ENCODE measurements at regions not wholly inside any gene's neighbourhood (a gene's known extent, or its start where the extent isn't known, plus 50 kb on each side); places are given as distances from the start of the nearest gene placed in this dataset.

DNA sequence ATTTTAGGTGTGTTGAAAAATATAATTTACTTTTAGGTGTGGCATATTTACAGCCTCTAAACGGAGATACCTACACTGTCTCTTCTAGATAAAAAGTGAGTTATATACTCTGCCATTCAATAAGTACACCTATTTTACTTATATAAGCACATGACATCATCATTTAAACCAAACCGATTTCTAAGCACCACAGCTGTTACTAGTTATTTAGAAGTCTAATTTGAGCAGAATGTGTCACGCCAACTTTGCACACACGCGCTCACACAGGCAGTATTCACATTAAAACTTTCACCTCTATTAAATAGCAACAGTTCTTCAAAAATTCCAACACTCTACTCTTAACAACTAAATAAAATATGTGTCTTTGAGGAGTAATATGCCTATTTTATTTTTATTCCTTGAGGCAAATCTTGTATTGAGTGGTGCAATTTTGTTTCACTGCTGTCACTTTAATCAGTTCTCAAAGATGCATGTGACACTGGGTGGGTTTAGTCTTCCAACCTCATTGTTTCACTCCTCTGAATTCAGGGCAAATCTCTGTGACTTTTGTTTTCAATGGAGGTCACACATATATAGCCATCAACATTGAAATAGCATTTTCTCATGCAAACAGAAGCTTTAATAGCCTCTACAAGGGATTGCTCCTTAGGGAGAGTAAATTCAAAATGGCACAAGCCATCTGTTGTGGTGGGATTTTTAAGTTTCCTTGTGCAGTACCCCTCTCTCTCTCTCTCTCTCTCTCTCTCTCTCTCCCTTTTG, 721.0 kb downstream of the PLCL1 start:
- no peak overlapping the region for H3K27ac ChIP-seq
- BruUV-seq (replicated peaks): no TSS peak

DNA sequence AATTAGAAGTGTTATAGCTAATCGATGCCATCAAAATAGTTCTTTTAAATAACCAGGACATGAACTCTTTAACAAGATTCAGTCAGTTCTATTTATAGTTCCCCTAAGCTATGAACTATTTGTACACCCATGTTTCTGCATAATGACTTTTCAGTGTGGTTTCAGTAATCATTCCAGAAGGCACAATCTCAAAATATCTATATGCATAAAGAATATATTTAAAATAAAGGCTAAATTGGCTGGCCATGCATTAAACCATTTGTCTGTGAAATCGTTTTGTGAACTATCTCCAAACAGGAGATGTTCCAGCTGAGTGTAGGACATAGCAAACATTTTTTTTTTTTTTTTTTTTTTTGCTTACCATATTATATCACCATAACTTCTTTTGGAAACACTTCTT, 719.3 kb downstream of the PLCL1 start:
- Histone ChIP-seq H3K36me3 (ENCODE audit: low read depth) (no peaks in the 10 kb centered on the region), H3K9me2 (ENCODE audit: insufficient read depth) (no peaks in the 10 kb centered on the region), H2AFZ (no peak overlapping the region), H3F3A (ENCODE audit: insufficient read depth, low read depth) (no peaks in the 10 kb centered on the region), H3K27me3 (ENCODE audit: insufficient read depth, low read depth) (no peaks in the 10 kb centered on the region), H3K4me3 (no peak overlapping the region), H3K27ac (no peak overlapping the region), H3K4me2 (no peak overlapping the region), H3K9me3 (ENCODE audit: insufficient read depth, low read depth) (no peaks in the 10 kb centered on the region), H3K4me1 (replicated peaks; ENCODE audit: insufficient read depth) (no peaks in the 10 kb centered on the region), H4K20me1 (ENCODE audit: insufficient read depth) (no peaks in the 10 kb centered on the region), H3K79me2 (ENCODE audit: low read depth) (no peaks in the 10 kb centered on the region)
- DNase-seq: no peak
- CTCF ChIA-PET: no interaction called here
- intact Hi-C loops (cut with micrococcal nuclease; ENCODE audit: unreplicated experiment): no loop called here
- POLR2A ChIA-PET (ENCODE audit: unreplicated experiment): no interaction called here
- TF ChIP-seq, protein P1, sequence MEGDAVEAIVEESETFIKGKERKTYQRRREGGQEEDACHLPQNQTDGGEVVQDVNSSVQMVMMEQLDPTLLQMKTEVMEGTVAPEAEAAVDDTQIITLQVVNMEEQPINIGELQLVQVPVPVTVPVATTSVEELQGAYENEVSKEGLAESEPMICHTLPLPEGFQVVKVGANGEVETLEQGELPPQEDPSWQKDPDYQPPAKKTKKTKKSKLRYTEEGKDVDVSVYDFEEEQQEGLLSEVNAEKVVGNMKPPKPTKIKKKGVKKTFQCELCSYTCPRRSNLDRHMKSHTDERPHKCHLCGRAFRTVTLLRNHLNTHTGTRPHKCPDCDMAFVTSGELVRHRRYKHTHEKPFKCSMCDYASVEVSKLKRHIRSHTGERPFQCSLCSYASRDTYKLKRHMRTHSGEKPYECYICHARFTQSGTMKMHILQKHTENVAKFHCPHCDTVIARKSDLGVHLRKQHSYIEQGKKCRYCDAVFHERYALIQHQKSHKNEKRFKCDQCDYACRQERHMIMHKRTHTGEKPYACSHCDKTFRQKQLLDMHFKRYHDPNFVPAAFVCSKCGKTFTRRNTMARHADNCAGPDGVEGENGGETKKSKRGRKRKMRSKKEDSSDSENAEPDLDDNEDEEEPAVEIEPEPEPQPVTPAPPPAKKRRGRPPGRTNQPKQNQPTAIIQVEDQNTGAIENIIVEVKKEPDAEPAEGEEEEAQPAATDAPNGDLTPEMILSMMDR (conservative IDR thresholded peaks at IDR 0.05): no peak
- no peak for TF ChIP-seq EZH2 (IDR thresholded peaks at IDR 0.05; ENCODE audit: low read depth)
- BruUV-seq (replicated peaks): no TSS peak

More for the DNA sequence above, 721.0 kb downstream of the PLCL1 start:
- ChIA-PET POLR2A (ENCODE audit: unreplicated experiment) (no interaction called here), CTCF (no interaction called here)
- no peak for DNase-seq
- no peak overlapping the region for H2AFZ ChIP-seq
- no peak overlapping the region for H3K4me2 ChIP-seq
- no peaks in the 10 kb centered on the region for H3F3A ChIP-seq (ENCODE audit: insufficient read depth, low read depth)
- intact Hi-C loops (cut with micrococcal nuclease; ENCODE audit: unreplicated experiment): no loop called here
- no peaks in the 10 kb centered on the region for H3K36me3 ChIP-seq (ENCODE audit: low read depth)
- H3K4me3 ChIP-seq: no peak overlapping the region
- H3K9me2 ChIP-seq (ENCODE audit: insufficient read depth): no peaks in the 10 kb centered on the region
- H3K9me3 ChIP-seq (ENCODE audit: insufficient read depth, low read depth): no peaks in the 10 kb centered on the region
- H3K79me2 ChIP-seq (ENCODE audit: low read depth): no peaks in the 10 kb centered on the region
- TF ChIP-seq, protein P1 (conservative IDR thresholded peaks at IDR 0.05): no peak
- no peaks in the 10 kb centered on the region for H3K27me3 ChIP-seq (ENCODE audit: insufficient read depth, low read depth)
- H4K20me1 ChIP-seq (ENCODE audit: insufficient read depth): no peaks in the 10 kb centered on the region
- H3K4me1 ChIP-seq (replicated peaks; ENCODE audit: insufficient read depth): no peaks in the 10 kb centered on the region

DNA sequence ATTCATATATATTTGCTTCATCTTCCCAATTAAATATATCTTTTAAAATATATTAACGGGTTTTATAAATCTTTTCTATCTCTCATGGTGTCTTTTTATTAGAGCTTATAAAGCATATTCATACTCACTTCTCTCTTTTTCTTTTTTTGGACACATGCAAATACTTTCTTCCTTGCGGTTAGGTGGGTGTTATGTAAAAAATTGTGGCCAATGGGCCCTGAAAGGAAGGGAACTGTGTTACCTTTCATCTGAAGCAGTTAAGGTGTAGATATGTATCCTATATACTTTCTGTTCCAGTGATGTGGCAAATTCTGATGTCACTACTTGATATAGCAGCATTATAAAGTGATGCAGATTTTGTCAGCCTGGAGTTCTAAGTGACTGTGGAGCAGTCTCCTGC, 714.5 kb downstream of the PLCL1 start:
- Histone ChIP-seq H3F3A (ENCODE audit: insufficient read depth, low read depth) (no peaks in the 10 kb centered on the region), H3K9me2 (ENCODE audit: insufficient read depth) (no peaks in the 10 kb centered on the region), H3K27ac (no peak overlapping the region), H3K9me3 (ENCODE audit: insufficient read depth, low read depth) (no peaks in the 10 kb centered on the region), H2AFZ (no peak overlapping the region), H3K27me3 (ENCODE audit: insufficient read depth, low read depth) (no peaks in the 10 kb centered on the region), H3K4me3 (no peak overlapping the region), H3K4me2 (no peak overlapping the region), H3K36me3 (ENCODE audit: low read depth) (no peaks in the 10 kb centered on the region), H4K20me1 (ENCODE audit: insufficient read depth) (no peaks in the 10 kb centered on the region), H3K79me2 (ENCODE audit: low read depth) (no peaks in the 10 kb centered on the region), H3K4me1 (replicated peaks; ENCODE audit: insufficient read depth) (no peaks in the 10 kb centered on the region)
- intact Hi-C loops (cut with micrococcal nuclease; ENCODE audit: unreplicated experiment): no loop called here
- ChIA-PET CTCF (no interaction called here), POLR2A (ENCODE audit: unreplicated experiment) (no interaction called here)
- DNase-seq: no peak
- no TSS peak for BruUV-seq (replicated peaks)
- TF ChIP-seq EZH2 (IDR thresholded peaks at IDR 0.05; ENCODE audit: low read depth): no peak
- TF ChIP-seq, protein P1 (conservative IDR thresholded peaks at IDR 0.05): no peak

Data from PC-9 (cell line).